ENCODE measurements at regions not wholly inside any gene's neighbourhood (a gene's known extent, or its start where the extent isn't known, plus 50 kb on each side); places are given as distances from the start of the nearest gene placed in this dataset.
"Not testable (repeated sequence)": the region's sequence is repeated elsewhere in the genome, so short reads cannot be mapped to it uniquely, and the experiment has no call there.

DNA sequence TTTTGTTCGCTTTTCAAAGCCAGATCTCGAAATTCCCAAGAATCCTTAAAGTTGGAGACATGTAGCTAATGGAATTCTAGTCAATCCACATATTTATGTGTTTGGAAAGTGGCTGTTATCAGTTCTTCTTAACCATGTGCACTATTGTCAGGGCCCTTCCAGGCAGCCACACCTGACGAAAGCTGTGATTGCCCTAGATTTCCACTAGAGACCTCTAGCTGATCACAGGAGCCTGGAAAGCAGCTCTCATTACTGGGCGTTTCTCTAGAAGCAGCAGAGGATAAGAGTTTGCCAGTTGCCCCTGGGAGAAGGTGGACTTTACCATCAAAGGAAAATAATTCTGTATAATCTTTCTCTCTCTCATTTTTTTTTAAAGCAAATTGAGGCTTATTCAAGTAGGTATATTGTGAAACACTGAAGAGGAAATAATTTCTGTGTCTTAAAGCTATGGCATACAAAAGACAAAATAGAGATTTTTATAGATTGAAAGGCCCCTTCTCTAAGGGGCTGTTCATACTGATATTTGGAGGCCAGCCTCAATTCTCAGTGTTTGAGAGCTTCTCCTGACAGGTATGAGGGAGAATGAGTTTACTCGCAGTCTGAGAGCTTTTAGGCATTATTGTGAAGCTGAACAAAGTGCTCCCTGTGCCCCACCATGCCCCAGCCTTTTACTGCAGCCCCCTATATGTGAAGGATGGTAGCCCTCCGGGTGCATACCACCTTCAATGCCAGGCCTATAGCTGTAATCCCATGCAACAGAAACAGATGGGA lies 405.4 kb upstream of the ACTBL2 start:
- no peak overlapping the region for H3K27ac ChIP-seq
- no peak for DNase-seq
- no peak overlapping the region for H3K4me3 ChIP-seq
- peaks cover 0 to 17% (median 0%) of the 10 kb centered on the region in 4 donors for H3K4me1 ChIP-seq
- no peaks in the 10 kb centered on the region for H3K36me3 ChIP-seq
- H3K27me3 ChIP-seq = no peaks in the 10 kb centered on the region
- TF ChIP-seq, protein P1, sequence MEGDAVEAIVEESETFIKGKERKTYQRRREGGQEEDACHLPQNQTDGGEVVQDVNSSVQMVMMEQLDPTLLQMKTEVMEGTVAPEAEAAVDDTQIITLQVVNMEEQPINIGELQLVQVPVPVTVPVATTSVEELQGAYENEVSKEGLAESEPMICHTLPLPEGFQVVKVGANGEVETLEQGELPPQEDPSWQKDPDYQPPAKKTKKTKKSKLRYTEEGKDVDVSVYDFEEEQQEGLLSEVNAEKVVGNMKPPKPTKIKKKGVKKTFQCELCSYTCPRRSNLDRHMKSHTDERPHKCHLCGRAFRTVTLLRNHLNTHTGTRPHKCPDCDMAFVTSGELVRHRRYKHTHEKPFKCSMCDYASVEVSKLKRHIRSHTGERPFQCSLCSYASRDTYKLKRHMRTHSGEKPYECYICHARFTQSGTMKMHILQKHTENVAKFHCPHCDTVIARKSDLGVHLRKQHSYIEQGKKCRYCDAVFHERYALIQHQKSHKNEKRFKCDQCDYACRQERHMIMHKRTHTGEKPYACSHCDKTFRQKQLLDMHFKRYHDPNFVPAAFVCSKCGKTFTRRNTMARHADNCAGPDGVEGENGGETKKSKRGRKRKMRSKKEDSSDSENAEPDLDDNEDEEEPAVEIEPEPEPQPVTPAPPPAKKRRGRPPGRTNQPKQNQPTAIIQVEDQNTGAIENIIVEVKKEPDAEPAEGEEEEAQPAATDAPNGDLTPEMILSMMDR (IDR thresholded peaks at IDR 0.05) = peak; percentile 46 to 53
- intact Hi-C loops (cut with DNase I; ENCODE audit: low total_unique reads) = loop anchor here (5.0 kb wide), 1 partner anchor 574 kb away; the partner anchor contains the start of gene PLK2
- H3K9me3 ChIP-seq = no peaks in the 10 kb centered on the region

DNA sequence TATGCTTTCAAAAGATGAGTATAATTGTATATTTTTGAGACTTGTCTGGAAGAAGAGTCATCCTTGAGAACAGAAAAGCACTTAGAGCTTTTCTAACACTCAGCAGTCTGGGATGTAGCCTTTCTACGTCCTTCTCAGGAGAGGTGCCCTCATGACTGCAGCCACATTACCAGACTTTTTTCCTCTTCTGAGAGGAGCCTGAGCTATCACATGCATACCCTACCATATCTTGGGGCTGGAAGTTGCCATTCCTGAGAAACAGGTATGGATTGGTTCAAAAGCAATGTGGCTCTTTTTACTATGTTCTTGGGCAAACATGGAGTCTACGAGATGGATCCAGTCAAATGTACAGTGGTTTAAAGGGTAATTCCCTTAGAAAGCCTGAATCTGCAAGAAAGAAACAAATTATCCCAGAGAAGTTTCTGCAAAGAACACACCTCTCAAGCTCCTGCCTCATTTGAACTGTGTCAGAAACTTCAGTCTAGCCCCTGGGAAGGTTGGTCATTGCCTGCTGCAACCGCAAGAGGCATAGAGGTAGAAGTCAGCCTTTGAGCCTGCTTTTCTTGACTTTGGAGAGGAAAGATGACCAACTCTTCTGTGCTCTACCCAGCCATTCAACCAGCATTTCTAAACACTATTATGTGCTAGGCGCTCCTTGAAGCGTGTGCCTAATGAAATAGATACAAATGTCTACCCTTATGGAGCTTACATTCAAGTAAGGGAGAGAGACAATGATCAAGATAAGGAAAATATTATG lies 401.9 kb upstream of the ACTBL2 start:
- Histone ChIP-seq H3K9me3 (no peaks in the 10 kb centered on the region), H3K4me3 (no peak overlapping the region), H3K27ac (no peak overlapping the region), H3K4me1 (peaks cover 0 to 18% (median 0%) of the 10 kb centered on the region in 4 donors), H3K36me3 (no peaks in the 10 kb centered on the region), H3K27me3 (no peaks in the 10 kb centered on the region)
- intact Hi-C loops (cut with DNase I; ENCODE audit: low total_unique reads) = loop anchor here (5.0 kb wide), 1 partner anchor 578 kb away; the partner anchor contains the start of gene PLK2
- DNase-seq = no peak
- TF ChIP-seq, protein P1 (IDR thresholded peaks at IDR 0.05) = no peak

DNA sequence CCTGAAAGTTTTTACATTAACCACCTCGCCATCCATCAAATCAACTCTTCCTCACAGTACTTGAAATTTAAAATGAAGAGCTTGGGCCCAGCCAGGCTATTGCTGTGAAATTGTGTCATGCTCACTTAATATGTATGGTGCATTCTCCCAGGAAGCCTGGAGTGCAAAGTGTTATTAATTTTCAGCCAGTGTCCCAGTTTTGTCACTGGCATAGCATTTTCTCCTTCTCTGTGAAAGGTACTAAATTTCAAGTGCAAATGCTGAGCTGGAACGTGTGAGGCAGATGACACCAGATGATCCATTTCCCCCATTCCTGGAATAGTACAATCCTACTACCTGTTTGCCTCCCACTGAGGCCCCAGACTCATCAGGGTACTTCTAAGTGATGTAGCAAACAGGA lies 397.6 kb upstream of the ACTBL2 start:
- Histone ChIP-seq H3K9me3 (no peaks in the 10 kb centered on the region), H3K36me3 (no peaks in the 10 kb centered on the region), H3K4me1 (peaks cover 0 to 14% (median 0%) of the 10 kb centered on the region in 4 donors), H3K27me3 (no peaks in the 10 kb centered on the region), H3K4me3 (no peak overlapping the region), H3K27ac (no peak overlapping the region)
- TF ChIP-seq, protein P1 (IDR thresholded peaks at IDR 0.05) = no peak
- intact Hi-C loops (cut with DNase I; ENCODE audit: low total_unique reads) = no loop called here
- DNase-seq = no peak

DNA sequence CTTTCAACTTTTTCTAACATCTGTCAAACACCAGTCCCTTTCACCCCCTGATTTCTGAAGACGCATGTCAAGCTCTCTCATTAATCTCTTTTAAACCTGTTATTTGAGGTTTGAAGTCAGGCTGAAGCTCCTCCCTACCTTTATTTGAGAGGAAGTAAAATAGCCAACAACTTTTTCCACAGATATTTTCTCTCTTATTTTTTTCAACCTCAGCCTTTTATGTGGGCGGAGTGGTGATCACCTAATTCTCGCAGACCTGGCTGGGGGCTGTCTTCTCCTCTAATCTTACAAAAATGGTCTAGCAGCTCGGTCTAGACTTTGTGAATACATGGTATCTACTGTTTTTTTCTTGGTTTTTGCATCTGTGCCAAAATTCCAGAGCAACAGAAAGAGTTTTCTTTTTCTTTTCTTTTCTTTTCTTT lies 395.7 kb upstream of the ACTBL2 start:
- no peaks in the 10 kb centered on the region for H3K36me3 ChIP-seq
- DNase-seq = no peak
- intact Hi-C loops (cut with DNase I; ENCODE audit: low total_unique reads) = no loop called here
- H3K4me1 ChIP-seq = peaks cover 0 to 3% (median 0%) of the 10 kb centered on the region in 4 donors
- TF ChIP-seq, protein P1 (IDR thresholded peaks at IDR 0.05) = no peak
- H3K27ac ChIP-seq = no peak overlapping the region
- no peaks in the 10 kb centered on the region for H3K9me3 ChIP-seq
- peaks cover 0 to 2% of the 10 kb centered on the region in 2 donors for H3K27me3 ChIP-seq
- no peak overlapping the region for H3K4me3 ChIP-seq

DNA sequence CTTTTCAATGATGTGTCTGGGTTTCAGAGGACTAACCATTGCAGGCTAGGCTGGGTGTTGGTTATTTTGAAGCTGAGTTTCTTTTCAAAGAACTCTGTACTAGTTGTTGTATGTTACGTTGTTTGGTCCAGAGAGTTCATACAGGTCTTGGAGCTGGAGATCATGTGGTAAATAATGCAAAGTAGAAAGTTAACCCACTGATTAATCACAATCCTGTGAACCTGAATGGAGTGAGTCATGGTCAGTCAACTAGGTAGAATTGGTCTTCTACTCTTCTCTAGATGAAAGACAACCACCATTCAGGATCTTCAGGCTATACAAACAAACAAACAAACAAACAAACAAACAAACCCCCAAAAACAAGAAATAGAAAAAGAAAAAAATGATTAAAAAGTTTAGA lies 388.9 kb upstream of the ACTBL2 start:
- no peaks in the 10 kb centered on the region for H3K4me1 ChIP-seq
- TF ChIP-seq, protein P1 (IDR thresholded peaks at IDR 0.05) = no peak
- peaks cover 0 to 2% of the 10 kb centered on the region in 2 donors for H3K27me3 ChIP-seq
- no peak overlapping the region for H3K4me3 ChIP-seq
- H3K36me3 ChIP-seq = no peaks in the 10 kb centered on the region
- intact Hi-C loops (cut with DNase I; ENCODE audit: low total_unique reads) = no loop called here
- DNase-seq = no peak
- H3K9me3 ChIP-seq = peaks cover 0 to 3% (median 0%) of the 10 kb centered on the region in 3 donors
- no peak overlapping the region for H3K27ac ChIP-seq

DNA sequence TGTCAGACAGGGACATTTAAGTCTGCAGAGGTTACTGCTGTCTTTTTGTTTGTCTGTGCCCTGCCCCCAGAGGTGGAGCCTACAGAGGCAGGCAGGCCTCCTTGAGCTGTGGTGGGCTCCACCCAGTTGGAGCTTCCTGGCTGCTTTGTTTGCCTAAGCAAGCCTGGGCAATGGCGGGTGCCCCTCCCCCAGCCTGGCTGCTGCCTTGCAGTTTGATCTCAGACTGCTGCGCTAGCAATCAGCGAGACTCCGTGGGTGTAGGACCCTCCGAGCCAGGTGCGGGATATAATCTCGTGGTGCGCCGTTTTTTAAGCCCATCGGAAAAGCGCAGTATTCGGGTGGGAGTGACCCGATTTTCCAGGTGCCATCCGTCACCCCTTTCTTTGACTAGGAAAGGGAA lies 387.7 kb upstream of the ACTBL2 start:
- H3K4me1 ChIP-seq; intact Hi-C loops (cut with DNase I; ENCODE audit: low total_unique reads); H3K36me3 ChIP-seq; H3K27me3 ChIP-seq; DNase-seq; H3K27ac ChIP-seq; H3K4me3 ChIP-seq; H3K9me3 ChIP-seq: not testable (repeated sequence)

Measured in tibial artery (tissue), 4 donors.